ENCODE measurements at regions not wholly inside any gene's neighbourhood (a gene's known extent, or its start where the extent isn't known, plus 50 kb on each side); places are given as distances from the start of the nearest gene placed in this dataset.
"Not testable (repeated sequence)": the region's sequence is repeated elsewhere in the genome, so short reads cannot be mapped to it uniquely, and the experiment has no call there.

GRCh38 chr7:35914214-35914613 is 113.4 kb downstream of the SEPTIN7 start:
- H3K9me3 ChIP-seq; H3K27me3 ChIP-seq; DNase-seq; H3K36me3 ChIP-seq; H3K4me3 ChIP-seq; intact Hi-C loops (cut with DNase I; ENCODE audit: low total_unique reads); H3K27ac ChIP-seq; H3K4me1 ChIP-seq: not testable (repeated sequence)
- WGBS, 5 donors: 93 to 100% (median 100%) methylated on average over 1 of the region's 1 CpG

GRCh38 chr7:35915247-35915955 is 114.5 kb downstream of the SEPTIN7 start:
- DNase-seq; H3K27ac ChIP-seq; H3K4me1 ChIP-seq; H3K4me3 ChIP-seq; H3K36me3 ChIP-seq; H3K27me3 ChIP-seq; intact Hi-C loops (cut with DNase I; ENCODE audit: low total_unique reads); H3K9me3 ChIP-seq: not testable (repeated sequence)
- 72 to 79% (median 73%) methylated on average over 6 of the region's 6 CpGs for WGBS, 5 donors

GRCh38 chr7:35918217-35918616 is 117.4 kb downstream of the SEPTIN7 start:
- H3K4me3 ChIP-seq; H3K4me1 ChIP-seq; H3K27ac ChIP-seq; intact Hi-C loops (cut with DNase I; ENCODE audit: low total_unique reads); H3K9me3 ChIP-seq; H3K36me3 ChIP-seq; DNase-seq; H3K27me3 ChIP-seq: not testable (repeated sequence)
- WGBS, 5 donors: 83 to 88% (median 87%) methylated on average over 8 to 10 of the region's 10 CpGs

GRCh38 chr7:35919607-35920006 is 118.8 kb downstream of the SEPTIN7 start:
- intact Hi-C loops (cut with DNase I; ENCODE audit: low total_unique reads): not testable (repeated sequence)

GRCh38 chr7:35921338-35921737 is 120.5 kb downstream of the SEPTIN7 start:
- H3K4me3 ChIP-seq; intact Hi-C loops (cut with DNase I; ENCODE audit: low total_unique reads); H3K4me1 ChIP-seq; H3K27me3 ChIP-seq; DNase-seq; H3K36me3 ChIP-seq; H3K27ac ChIP-seq; H3K9me3 ChIP-seq: not testable (repeated sequence)
- WGBS, 5 donors: 82 to 88% (median 85%) methylated on average over 5 of the region's 5 CpGs

More at GRCh38 chr7:35919607-35920006, 118.8 kb downstream of the SEPTIN7 start:
- not testable (repeated sequence) for H3K27ac ChIP-seq, H3K4me3 ChIP-seq, H3K4me1 ChIP-seq, H3K9me3 ChIP-seq, H3K36me3 ChIP-seq, DNase-seq, H3K27me3 ChIP-seq
- 57 to 73% (median 67%) methylated on average over 6 of the region's 6 CpGs for WGBS, 5 donors

- H3K27ac ChIP-seq; DNase-seq; intact Hi-C loops (cut with DNase I; ENCODE audit: low total_unique reads); H3K4me3 ChIP-seq; H3K36me3 ChIP-seq; H3K9me3 ChIP-seq; H3K4me1 ChIP-seq; H3K27me3 ChIP-seq: not testable (repeated sequence)
- WGBS, 5 donors: 62 to 76% (median 71%) methylated on average over 6 to 7 of the region's 7 CpGs
Observed at GRCh38 chr7:35924668-35925067, 123.8 kb downstream of the SEPTIN7 start.

- intact Hi-C loops (cut with DNase I; ENCODE audit: low total_unique reads): not testable (repeated sequence)
- 74 to 94% (median 88%) methylated on average over 7 to 9 of the region's 9 CpGs for WGBS, 5 donors
Observed at GRCh38 chr7:35926966-35927365, 126.1 kb downstream of the SEPTIN7 start.

GRCh38 chr7:35931134-35931533 is 130.3 kb downstream of the SEPTIN7 start:
- H3K27ac ChIP-seq; H3K9me3 ChIP-seq; H3K4me3 ChIP-seq; H3K27me3 ChIP-seq; DNase-seq; H3K36me3 ChIP-seq; intact Hi-C loops (cut with DNase I; ENCODE audit: low total_unique reads); H3K4me1 ChIP-seq: not testable (repeated sequence)

More at GRCh38 chr7:35926966-35927365, 126.1 kb downstream of the SEPTIN7 start:
- H3K36me3 ChIP-seq, H3K9me3 ChIP-seq, DNase-seq, H3K4me3 ChIP-seq, H3K27ac ChIP-seq, H3K27me3 ChIP-seq, H3K4me1 ChIP-seq: not testable (repeated sequence)

GRCh38 chr7:35931551-35931950 is 130.7 kb downstream of the SEPTIN7 start:
- H3K9me3 ChIP-seq; H3K4me3 ChIP-seq; H3K27ac ChIP-seq; DNase-seq; H3K36me3 ChIP-seq; intact Hi-C loops (cut with DNase I; ENCODE audit: low total_unique reads); H3K4me1 ChIP-seq; H3K27me3 ChIP-seq: not testable (repeated sequence)

GRCh38 chr7:35940695-35941094 is 139.8 kb downstream of the SEPTIN7 start:
- H3K4me1 ChIP-seq; H3K27ac ChIP-seq; intact Hi-C loops (cut with DNase I; ENCODE audit: low total_unique reads); H3K9me3 ChIP-seq; H3K27me3 ChIP-seq; H3K36me3 ChIP-seq; H3K4me3 ChIP-seq: not testable (repeated sequence)
- WGBS, 5 donors: 60 to 93% (median 70%) methylated on average over 7 to 8 of the region's 8 CpGs
- peak in 1 of 2 donors; percentile 26 for DNase-seq

- H3K27ac ChIP-seq; DNase-seq; H3K4me3 ChIP-seq; intact Hi-C loops (cut with DNase I; ENCODE audit: low total_unique reads); H3K4me1 ChIP-seq; H3K36me3 ChIP-seq; H3K27me3 ChIP-seq; H3K9me3 ChIP-seq: not testable (repeated sequence)
Observed at GRCh38 chr7:35945621-35946020, 144.8 kb downstream of the SEPTIN7 start.

GRCh38 chr7:35955735-35956134 is 154.9 kb downstream of the SEPTIN7 start:
- H3K27ac ChIP-seq; H3K36me3 ChIP-seq; H3K27me3 ChIP-seq; H3K9me3 ChIP-seq; H3K4me3 ChIP-seq; intact Hi-C loops (cut with DNase I; ENCODE audit: low total_unique reads); H3K4me1 ChIP-seq: not testable (repeated sequence)
- DNase-seq: peak in 1 of 2 donors; percentile 6
- 75 to 91% (median 83%) methylated on average over 13 of the region's 13 CpGs for WGBS, 5 donors

GRCh38 chr7:35956988-35957387 is 156.1 kb downstream of the SEPTIN7 start:
- DNase-seq, H3K4me1 ChIP-seq: not testable (repeated sequence)
- 93 to 96% (median 95%) methylated on average over 3 of the region's 3 CpGs for WGBS, 5 donors

More at GRCh38 chr7:35956988-35957387, 156.1 kb downstream of the SEPTIN7 start:
- H3K9me3 ChIP-seq; H3K27ac ChIP-seq; intact Hi-C loops (cut with DNase I; ENCODE audit: low total_unique reads); H3K27me3 ChIP-seq; H3K4me3 ChIP-seq; H3K36me3 ChIP-seq: not testable (repeated sequence)

Data from stomach (tissue), 8 donors.